Testis (tissue), 2 donors: ENCODE measurements at regions not wholly inside any gene's neighbourhood (a gene's known extent, or its start where the extent isn't known, plus 50 kb on each side); places are given as distances from the start of the nearest gene placed in this dataset.

ENCODE experiments used
- POLR2A ChIP-seq: fragments of 450-650 bp; IDR thresholded peaks from one replicate; pipeline ENCODE4 v1.6.1; 2017; ENCODE audit warnings: antibody characterized with exemption, mild to moderate bottlenecking, moderate library complexity
- TF ChIP-seq, protein P1 (sequence below), 3 experiments: fragments of 450-650 bp in 2 of 3; fragments of 200-600 bp in 1 of 3; sonication (generic) in 1 of 3; IDR thresholded peaks; one replicate each; pipeline ENCODE4 v1.5.1; 2016 to 2019; ENCODE audit warnings: antibody characterized with exemption in 3 of 3, mild to moderate bottlenecking in 2 of 3, moderate library complexity in 1 of 3

DNA sequence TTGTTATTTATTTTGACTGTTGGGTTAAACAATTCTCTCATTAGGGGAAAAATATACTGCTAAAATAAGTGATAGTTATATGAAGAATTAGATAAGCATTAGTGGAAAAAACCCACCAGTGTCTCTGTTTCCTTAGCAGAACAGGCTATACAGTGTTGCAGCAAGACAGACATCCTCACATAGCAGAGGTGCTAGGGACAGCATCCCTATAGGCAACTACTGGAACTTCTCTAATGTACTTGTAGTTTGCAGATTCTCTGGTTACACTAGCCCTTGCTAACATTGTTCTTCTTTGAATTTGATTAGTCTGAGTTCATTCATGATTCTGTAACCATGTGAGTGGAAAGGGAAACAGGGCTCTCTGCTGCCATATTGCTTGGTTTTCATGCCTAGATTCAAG is 661.8 kb upstream of the RGMB start:
- TF ChIP-seq, protein P1, sequence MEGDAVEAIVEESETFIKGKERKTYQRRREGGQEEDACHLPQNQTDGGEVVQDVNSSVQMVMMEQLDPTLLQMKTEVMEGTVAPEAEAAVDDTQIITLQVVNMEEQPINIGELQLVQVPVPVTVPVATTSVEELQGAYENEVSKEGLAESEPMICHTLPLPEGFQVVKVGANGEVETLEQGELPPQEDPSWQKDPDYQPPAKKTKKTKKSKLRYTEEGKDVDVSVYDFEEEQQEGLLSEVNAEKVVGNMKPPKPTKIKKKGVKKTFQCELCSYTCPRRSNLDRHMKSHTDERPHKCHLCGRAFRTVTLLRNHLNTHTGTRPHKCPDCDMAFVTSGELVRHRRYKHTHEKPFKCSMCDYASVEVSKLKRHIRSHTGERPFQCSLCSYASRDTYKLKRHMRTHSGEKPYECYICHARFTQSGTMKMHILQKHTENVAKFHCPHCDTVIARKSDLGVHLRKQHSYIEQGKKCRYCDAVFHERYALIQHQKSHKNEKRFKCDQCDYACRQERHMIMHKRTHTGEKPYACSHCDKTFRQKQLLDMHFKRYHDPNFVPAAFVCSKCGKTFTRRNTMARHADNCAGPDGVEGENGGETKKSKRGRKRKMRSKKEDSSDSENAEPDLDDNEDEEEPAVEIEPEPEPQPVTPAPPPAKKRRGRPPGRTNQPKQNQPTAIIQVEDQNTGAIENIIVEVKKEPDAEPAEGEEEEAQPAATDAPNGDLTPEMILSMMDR (IDR thresholded peaks at IDR 0.05): no peak
- TF ChIP-seq POLR2A: no peak
